MCF 10A (cell line): ENCODE measurements at regions not wholly inside any gene's neighbourhood (a gene's known extent, or its start where the extent isn't known, plus 50 kb on each side); places are given as distances from the start of the nearest gene placed in this dataset.

ENCODE experiments used
- BruUV-seq: library from RNA; stranded (reverse); fragments of 400-500 nt; replicated peaks from 2 replicates; lab custom pipeline; 2021; lab: Mats Ljungman, UMichigan
- CTCF ChIA-PET: fragments of 300-600 bp; sonication (Branson Sonifier 250); formaldehyde crosslinking; extraction: SDS; loops from one replicate; lab custom pipeline; 2021; ENCODE audit warnings: antibody characterized with exemption, inconsistent platforms; lab: Yijun Ruan, JAX
- POLR2A ChIA-PET: fragments of 300-600, 350-650 bp; sonication (Branson Sonifier 250); formaldehyde crosslinking; extraction: SDS; loops from one replicate; lab custom pipeline; 2020; ENCODE audit warnings: antibody characterized with exemption, inconsistent platforms; lab: Yijun Ruan, JAX
- DNase-seq: peaks from one replicate; pipeline ENCODE4 v3.0.0-alpha.2; 2018; ENCODE audit not compliant: unreplicated experiment
- H3K27ac Mint-ChIP-seq: one replicate; pipeline ENCODE4 v1.8.0; 2022; ENCODE audit warnings: mild to moderate bottlenecking, low read depth, mixed read lengths; ENCODE audit not compliant: unreplicated experiment
- H3K27me3 Mint-ChIP-seq: one replicate; pipeline ENCODE4 v1.8.0; 2022; ENCODE audit warnings: mixed read lengths; ENCODE audit not compliant: insufficient read depth, unreplicated experiment
- H3K36me3 Mint-ChIP-seq: one replicate; pipeline ENCODE4 v1.8.0; 2022; ENCODE audit warnings: mild to moderate bottlenecking, moderate library complexity, mixed read lengths; ENCODE audit not compliant: insufficient read depth, unreplicated experiment
- H3K4me1 Mint-ChIP-seq: one replicate; pipeline ENCODE4 v1.8.0; 2022; ENCODE audit warnings: mixed read lengths; ENCODE audit not compliant: insufficient read depth, unreplicated experiment
- H3K4me3 Mint-ChIP-seq: one replicate; pipeline ENCODE4 v1.8.0; 2022; ENCODE audit warnings: mild to moderate bottlenecking, moderate library complexity, mixed read lengths; ENCODE audit not compliant: unreplicated experiment
- H3K9me3 Mint-ChIP-seq: one replicate; pipeline ENCODE4 v1.8.0; 2022; ENCODE audit warnings: mixed read lengths; ENCODE audit not compliant: unreplicated experiment
- CTCF ChIP-seq: fragments of 200-600 bp; IDR thresholded peaks from one replicate; pipeline ENCODE4 v1.8.0; 2022; ENCODE audit warnings: antibody characterized with exemption, mild to moderate bottlenecking; ENCODE audit not compliant: unreplicated experiment
- intact Hi-C: fragments of 100-400 bp; cut with micrococcal nuclease; formaldehyde crosslinking; loops from 2 replicates; pipeline ENCODE4 v1.14.1; 2022

DNA sequence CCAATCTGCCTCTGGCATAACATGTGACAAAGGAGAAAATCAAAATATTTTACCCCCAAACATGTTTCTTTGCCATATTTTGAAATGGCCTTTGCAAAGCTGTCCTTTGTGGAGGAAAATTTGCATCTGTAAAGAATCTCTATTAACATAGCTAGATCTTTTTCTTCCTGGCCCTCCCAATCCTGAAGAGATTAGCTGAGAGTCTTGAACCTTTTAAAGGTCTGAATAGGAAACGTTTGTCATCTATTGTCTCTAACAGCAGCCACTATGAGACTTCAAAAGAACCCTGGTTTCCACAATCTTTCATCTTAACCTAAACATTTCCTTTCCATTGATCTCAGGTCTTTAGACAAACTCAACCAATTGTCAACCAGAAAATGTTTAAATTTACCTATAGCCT lies 520.9 kb upstream of the TGFBR2 start:
- H3K27ac Mint-ChIP-seq, result no peak overlapping the region
- H3K9me3 Mint-ChIP-seq, result no peaks in the 10 kb centered on the region
- POLR2A ChIA-PET, result no interaction called here
- BruUV-seq, result no TSS peak
- CTCF ChIA-PET, result no interaction called here
- no peaks in the 10 kb centered on the region for H3K27me3 Mint-ChIP-seq
- no peaks in the 10 kb centered on the region for H3K36me3 Mint-ChIP-seq
- no peak for TF ChIP-seq CTCF
- no peak for DNase-seq
- no peak overlapping the region for H3K4me3 Mint-ChIP-seq
- intact Hi-C loops, result no loop called here
- peaks cover 5% of the 10 kb centered on the region for H3K4me1 Mint-ChIP-seq

- Mint-ChIP-seq H3K36me3 (no peaks in the 10 kb centered on the region), H3K4me1 (no peaks in the 10 kb centered on the region), H3K27ac (no peak overlapping the region), H3K9me3 (peaks cover 7% of the 10 kb centered on the region), H3K27me3 (no peaks in the 10 kb centered on the region), H3K4me3 (no peak overlapping the region)
- no peak for DNase-seq
- no peak for TF ChIP-seq CTCF
- POLR2A ChIA-PET, result no interaction called here
- intact Hi-C loops, result no loop called here
- CTCF ChIA-PET, result no interaction called here
- BruUV-seq, result no TSS peak
Observed at GRCh38 chr3:30091686-30092085, 514.7 kb upstream of the TGFBR2 start.

GRCh38 chr3:30097022-30097650 lies 509.3 kb upstream of the TGFBR2 start:
- intact Hi-C loops, result no loop called here
- ChIA-PET POLR2A (interaction anchor here (0.6 kb wide), 1 partner anchor 600 kb away, joined by 3 read pairs; no protein-coding TSS in a partner anchor), CTCF (no interaction called here)
- Mint-ChIP-seq H3K27ac (no peak overlapping the region), H3K9me3 (peaks cover 7% of the 10 kb centered on the region), H3K4me1 (peaks cover 12% of the 10 kb centered on the region), H3K4me3 (no peak overlapping the region), H3K27me3 (no peaks in the 10 kb centered on the region), H3K36me3 (no peaks in the 10 kb centered on the region)
- DNase-seq, result no peak
- no peak for TF ChIP-seq CTCF
- BruUV-seq, result no TSS peak

GRCh38 chr3:30098243-30098642 lies 508.2 kb upstream of the TGFBR2 start:
- no peaks in the 10 kb centered on the region for H3K27me3 Mint-ChIP-seq
- H3K9me3 Mint-ChIP-seq, result peaks cover 7% of the 10 kb centered on the region
- intact Hi-C loops, result no loop called here
- no peak overlapping the region for H3K27ac Mint-ChIP-seq
- no peak for DNase-seq
- POLR2A ChIA-PET, result interaction anchor here (0.6 kb wide), 1 partner anchor 57 kb away, joined by 3 read pairs; no protein-coding TSS in a partner anchor
- no peaks in the 10 kb centered on the region for H3K36me3 Mint-ChIP-seq
- CTCF ChIA-PET, result no interaction called here
- no peak overlapping the region for H3K4me3 Mint-ChIP-seq
- peaks cover 12% of the 10 kb centered on the region for H3K4me1 Mint-ChIP-seq
- BruUV-seq, result no TSS peak
- no peak for TF ChIP-seq CTCF
